K562 (cell line): ENCODE measurements at regions not wholly inside any gene's neighbourhood (a gene's known extent, or its start where the extent isn't known, plus 50 kb on each side); places are given as distances from the start of the nearest gene placed in this dataset.

Experiments
- ARID3A ChIP-seq: IDR thresholded peaks from 2 replicates; pipeline ENCODE4 v1.6.1; 2012; ENCODE audit warnings: low read depth, low read length, improper control_type of control experiment, borderline replicate concordance
- ATF7 ChIP-seq: fragments of 450-650 bp; IDR thresholded peaks from 2 replicates; pipeline ENCODE4 v1.7.1; 2014; ENCODE audit warnings: mild to moderate bottlenecking, moderate library complexity
- CBX8 ChIP-seq: fragments of 200-600 bp; sonication (generic); IDR thresholded peaks from 2 replicates; pipeline ENCODE4 v1.6.1; 2012; ENCODE audit warnings: borderline replicate concordance, mixed run types, low read depth, mild to moderate bottlenecking, moderate library complexity, mixed read lengths, low read length, control low read depth, inconsistent platforms; ENCODE audit not compliant: poor library complexity, severe bottlenecking; ENCODE audit errors: extremely low read depth
- CTCF ChIP-seq, 3 experiments: IDR thresholded peaks in 2 of 3; conservative IDR thresholded peaks in 1 of 3; 2 replicates each; pipeline ENCODE4 v1.5.1; 2011 to 2012; ENCODE audit warnings: low read length in 3 of 3, mild to moderate bottlenecking in 3 of 3, control low read depth in 2 of 3, improper control_type of control experiment in 1 of 3, inconsistent platforms in 1 of 3, low read depth in 1 of 3, mixed read lengths in 1 of 3, moderate library complexity in 1 of 3; ENCODE audit not compliant: insufficient read depth in 2 of 3
- CTCFL ChIP-seq: IDR thresholded peaks from 2 replicates; pipeline ENCODE4 v1.6.1; 2011; ENCODE audit warnings: borderline replicate concordance, low read depth, mild to moderate bottlenecking, moderate library complexity, low read length; ENCODE audit not compliant: insufficient read depth, poor library complexity, severe bottlenecking
- FOXO4 ChIP-seq: fragments of 450-650 bp; formaldehyde crosslinking; IDR thresholded peaks from 2 replicates; pipeline ENCODE4 v1.4.0; 2020; ENCODE audit warnings: mild to moderate bottlenecking, moderate library complexity
- GTF2F1 ChIP-seq: IDR thresholded peaks from 2 replicates; pipeline ENCODE4 v1.6.1; 2011; ENCODE audit warnings: low read depth, low read length, improper control_type of control experiment
- LARP7 ChIP-seq: fragments of 450-650 bp; IDR thresholded peaks from 2 replicates; pipeline ENCODE4 v1.6.1; 2016
- POLR2A ChIP-seq: fragments of 450-650 bp; conservative IDR thresholded peaks from 2 replicates; pipeline ENCODE4 v1.6.1; 2016
- RCOR1 ChIP-seq, 2 experiments: IDR thresholded peaks; 2 replicates each; pipeline ENCODE4 v1.6.1; 2012; ENCODE audit warnings: low read depth in 2 of 2, low read length in 2 of 2, borderline replicate concordance in 1 of 2, improper control_type of control experiment in 1 of 2
- ZBTB1 ChIP-seq: sonication (generic); formaldehyde crosslinking; IDR thresholded peaks from 2 replicates; pipeline ENCODE4 v1.8.1; 2023; ENCODE audit warnings: missing genetic modification reagents, low read depth, mild to moderate bottlenecking, borderline replicate concordance
- ZBTB34 ChIP-seq: fragments of 250-450 bp; sonication (Bioruptor Pico); IDR thresholded peaks from 2 replicates; pipeline ENCODE4 v1.8.0; 2021; ENCODE audit warnings: mild to moderate bottlenecking, moderate library complexity
- ZNF445 ChIP-seq: fragments of 250-450 bp; sonication (Bioruptor Pico); IDR thresholded peaks from 2 replicates; pipeline ENCODE4 v1.4.0; 2020; ENCODE audit warnings: low read depth, mild to moderate bottlenecking, moderate library complexity

- TF ChIP-seq ATF7, result no peak
- TF ChIP-seq FOXO4 (CRISPR knock-in tag), result no peak
- no peak for TF ChIP-seq POLR2A
- TF ChIP-seq CBX8, result no peak
- no peak for TF ChIP-seq ZNF445
- no peak for TF ChIP-seq CTCF (IDR thresholded peaks at IDR 0.05 in 2 of 3, conservative IDR thresholded peaks at IDR 0.05 in 1 of 3; ENCODE audit: insufficient read depth in 2 of 3, low read depth in 1 of 3, low read length in 3 of 3)
- no peak for TF ChIP-seq RCOR1 (IDR thresholded peaks at IDR 0.05; ENCODE audit: borderline replicate concordance in 1 of 2, low read depth in 2 of 2, low read length in 2 of 2)
- TF ChIP-seq ZBTB34 (CRISPR knock-in tag), result no peak
- no peak for TF ChIP-seq LARP7
- no peak for TF ChIP-seq CTCFL
- TF ChIP-seq GTF2F1, result no peak
- TF ChIP-seq ZBTB1 (CRISPR knock-in tag), result no peak
- TF ChIP-seq ARID3A, result no peak
These were observed 273.5 kb downstream of the TMEM38B start for GRCh38 chr9:105967797-105968196.
